ENCODE measurements at regions not wholly inside any gene's neighbourhood (a gene's known extent, or its start where the extent isn't known, plus 50 kb on each side); places are given as distances from the start of the nearest gene placed in this dataset.

DNA sequence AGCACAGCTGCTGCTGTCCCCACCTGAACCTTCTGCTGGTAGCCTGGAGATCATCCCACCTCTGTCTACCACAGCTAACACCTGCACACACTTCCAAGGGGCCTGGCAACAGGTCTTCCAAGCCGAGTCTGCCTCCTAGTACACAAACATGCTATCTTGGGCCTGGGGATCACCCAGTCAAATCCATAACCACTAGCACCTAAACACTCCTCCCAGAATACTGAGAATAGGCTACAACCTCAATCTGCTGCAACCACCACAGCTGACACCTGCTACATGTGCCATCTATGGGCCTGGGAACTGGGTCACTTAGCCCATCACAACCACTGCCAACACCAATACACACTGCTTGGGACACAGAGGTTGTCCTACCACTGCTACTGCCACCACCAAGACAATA lies 362.8 kb upstream of the ARPP21 start:
- TF ChIP-seq CTCF (conservative IDR thresholded peaks at IDR 0.05) (no peak), EZH2 (IDR thresholded peaks at IDR 0.05; ENCODE audit: low read depth) (no peak)
